Ammon's horn (tissue), 1 donor: ENCODE measurements at regions not wholly inside any gene's neighbourhood (a gene's known extent, or its start where the extent isn't known, plus 50 kb on each side); places are given as distances from the start of the nearest gene placed in this dataset.

Experiments
- DNase-seq: peaks from one replicate; pipeline ENCODE4 v3.0.0-alpha.2; 2016; ENCODE audit warnings: low spot score

GRCh38 chrX:112147206-112147605 lies 64.6 kb upstream of the TRPC5 start:
- DNase-seq = peak; percentile 22

DNA sequence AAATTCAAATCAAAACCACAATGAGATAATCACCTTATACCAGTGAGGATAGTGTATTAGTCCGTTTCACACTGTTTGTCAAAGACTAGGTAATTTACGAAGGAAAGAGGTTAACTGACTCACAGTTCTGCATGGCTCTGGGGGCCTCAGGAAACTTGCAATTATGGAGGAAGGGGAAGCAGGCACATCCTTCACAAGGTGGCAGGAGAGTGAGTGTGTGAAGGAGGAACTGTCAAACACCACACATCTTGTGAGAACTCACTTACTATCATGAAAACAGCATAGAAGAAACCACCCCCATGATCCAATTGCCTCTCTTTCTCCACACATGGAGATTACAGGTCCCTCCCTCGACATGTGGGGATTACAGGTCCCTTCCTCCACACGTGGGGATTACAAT lies 54.7 kb upstream of the TRPC5 start:
- DNase-seq = no peak
